Fibroblast of lung (primary cell): ENCODE measurements at regions not wholly inside any gene's neighbourhood (a gene's known extent, or its start where the extent isn't known, plus 50 kb on each side); places are given as distances from the start of the nearest gene placed in this dataset.

Experiments used
- DNase-seq, 2 donors: peaks; one replicate each; pipeline versions ENCODE4 v3.0.0 to v3.0.0-alpha.2; 2010; ENCODE audit warnings: low read depth in 2 of 2
- H2AFZ ChIP-seq: 2 replicates; pipeline ENCODE4 v1.5.1; 2012; ENCODE audit warnings: low read length, control low read depth, inconsistent platforms
- H3K27ac ChIP-seq: 2 replicates; pipeline ENCODE4 v1.5.1; 2011; ENCODE audit warnings: low read length, control low read depth; ENCODE audit not compliant: insufficient read depth
- H3K27me3 ChIP-seq: 2 replicates; pipeline ENCODE4 v1.5.1; 2011; ENCODE audit warnings: mild to moderate bottlenecking, low read length; ENCODE audit not compliant: control insufficient read depth, insufficient read depth
- H3K36me3 ChIP-seq: 2 replicates; pipeline ENCODE4 v1.5.1; 2011; ENCODE audit warnings: low read length; ENCODE audit not compliant: control insufficient read depth, insufficient read depth
- H3K4me1 ChIP-seq: 2 replicates; pipeline ENCODE4 v1.5.1; 2011; ENCODE audit warnings: low read length; ENCODE audit not compliant: control insufficient read depth, insufficient read depth; ENCODE audit errors: extremely low read depth
- H3K4me2 ChIP-seq: 2 replicates; pipeline ENCODE4 v1.5.1; 2011; ENCODE audit warnings: low read length, control low read depth; ENCODE audit not compliant: insufficient read depth; ENCODE audit errors: extremely low read depth
- H3K4me3 ChIP-seq, 4 experiments: fragments of 200-600 bp in 1 of 4; sonication (generic) in 1 of 4; replicated peaks in 1 of 4; 2 replicates each; pipeline ENCODE4 v1.5.1; 2011 to 2016; ENCODE audit warnings: low read length in 4 of 4, low read depth in 3 of 4, mild to moderate bottlenecking in 3 of 4, control low read depth in 2 of 4, inconsistent platforms in 1 of 4, mixed read lengths in 1 of 4; ENCODE audit not compliant: insufficient read depth in 1 of 4; ENCODE audit errors: control extremely low read depth in 1 of 4
- H3K79me2 ChIP-seq: 2 replicates; pipeline ENCODE4 v1.5.1; 2012; ENCODE audit warnings: mild to moderate bottlenecking, low read length, inconsistent platforms; ENCODE audit not compliant: control insufficient read depth, insufficient read depth
- H3K9ac ChIP-seq: 2 replicates; pipeline ENCODE4 v1.5.1; 2011; ENCODE audit warnings: mild to moderate bottlenecking, low read length, control low read depth; ENCODE audit not compliant: insufficient read depth
- H3K9me3 ChIP-seq: 2 replicates; pipeline ENCODE4 v1.5.1; 2012; ENCODE audit warnings: low read depth, low read length; ENCODE audit not compliant: control insufficient read depth, insufficient read depth
- H4K20me1 ChIP-seq: 2 replicates; pipeline ENCODE4 v1.5.1; 2011; ENCODE audit warnings: low read length; ENCODE audit not compliant: control insufficient read depth, insufficient read depth; ENCODE audit errors: extremely low read depth
- CTCF ChIP-seq, 2 donors: IDR thresholded peaks in 1 of 2; conservative IDR thresholded peaks in 1 of 2; 1 replicate in 1 of 2; 2 replicates in 1 of 2; pipeline ENCODE4 v1.5.1; 2011 to 2012; ENCODE audit warnings: low read length in 2 of 2, control low read depth in 1 of 2, inconsistent platforms in 1 of 2, low read depth in 1 of 2, mild to moderate bottlenecking in 1 of 2
- EZH2 ChIP-seq: IDR thresholded peaks from 2 replicates; pipeline ENCODE4 v1.5.1; 2012; ENCODE audit warnings: low read length, control low read depth, mild to moderate bottlenecking; ENCODE audit errors: missing control alignments

DNA sequence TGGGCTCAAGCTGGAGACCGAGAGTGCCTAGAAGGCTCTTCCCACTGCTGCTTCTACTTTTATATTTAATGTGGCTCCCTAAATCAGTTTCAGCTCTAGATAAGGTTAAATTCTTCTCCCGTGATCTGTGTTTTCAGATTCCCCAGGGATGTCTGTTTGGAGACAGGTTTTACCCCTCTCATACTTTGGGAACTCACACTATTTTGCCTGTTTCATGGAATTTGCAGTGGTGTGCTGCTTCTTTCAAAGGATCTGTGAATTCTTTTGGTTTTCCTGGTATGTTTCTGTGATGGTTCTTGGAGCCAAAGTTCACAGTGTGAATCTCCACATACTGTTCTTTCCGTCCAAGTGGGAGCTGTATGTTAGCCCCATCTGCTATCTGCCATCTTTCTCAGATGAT, 238.3 kb upstream of the SLITRK3 start:
- H2AFZ ChIP-seq = no peak overlapping the region
- no peaks in the 10 kb centered on the region for H4K20me1 ChIP-seq
- H3K9me3 ChIP-seq = no peaks in the 10 kb centered on the region
- no peak overlapping the region for H3K4me3 ChIP-seq
- no peaks in the 10 kb centered on the region for H3K27me3 ChIP-seq
- H3K4me1 ChIP-seq = no peaks in the 10 kb centered on the region
- no peak overlapping the region for H3K4me2 ChIP-seq
- H3K79me2 ChIP-seq = no peaks in the 10 kb centered on the region
- DNase-seq = no peak
- H3K36me3 ChIP-seq = no peaks in the 10 kb centered on the region
- H3K27ac ChIP-seq = no peak overlapping the region
- TF ChIP-seq EZH2 = no peak
- TF ChIP-seq CTCF (conservative IDR thresholded peaks at IDR 0.05 in 1 of 2, IDR thresholded peaks at IDR 0.05 in 1 of 2; ENCODE audit: low read depth in 1 of 2, low read length in 2 of 2) = no peak
- no peak overlapping the region for H3K9ac ChIP-seq

GRCh38 chr3:165406425-165406824, 210.2 kb upstream of the SLITRK3 start:
- Histone ChIP-seq H3K36me3 (no peaks in the 10 kb centered on the region), H3K27me3 (no peaks in the 10 kb centered on the region), H2AFZ (no peak overlapping the region), H3K4me1 (no peaks in the 10 kb centered on the region), H3K9me3 (no peaks in the 10 kb centered on the region), H3K4me3 (no peak overlapping the region), H3K9ac (no peak overlapping the region), H3K79me2 (no peaks in the 10 kb centered on the region), H3K27ac (no peak overlapping the region), H3K4me2 (no peak overlapping the region), H4K20me1 (no peaks in the 10 kb centered on the region)
- TF ChIP-seq CTCF (conservative IDR thresholded peaks at IDR 0.05 in 1 of 2, IDR thresholded peaks at IDR 0.05 in 1 of 2; ENCODE audit: low read depth in 1 of 2, low read length in 2 of 2) (no peak), EZH2 (no peak)
- no peak for DNase-seq

DNA sequence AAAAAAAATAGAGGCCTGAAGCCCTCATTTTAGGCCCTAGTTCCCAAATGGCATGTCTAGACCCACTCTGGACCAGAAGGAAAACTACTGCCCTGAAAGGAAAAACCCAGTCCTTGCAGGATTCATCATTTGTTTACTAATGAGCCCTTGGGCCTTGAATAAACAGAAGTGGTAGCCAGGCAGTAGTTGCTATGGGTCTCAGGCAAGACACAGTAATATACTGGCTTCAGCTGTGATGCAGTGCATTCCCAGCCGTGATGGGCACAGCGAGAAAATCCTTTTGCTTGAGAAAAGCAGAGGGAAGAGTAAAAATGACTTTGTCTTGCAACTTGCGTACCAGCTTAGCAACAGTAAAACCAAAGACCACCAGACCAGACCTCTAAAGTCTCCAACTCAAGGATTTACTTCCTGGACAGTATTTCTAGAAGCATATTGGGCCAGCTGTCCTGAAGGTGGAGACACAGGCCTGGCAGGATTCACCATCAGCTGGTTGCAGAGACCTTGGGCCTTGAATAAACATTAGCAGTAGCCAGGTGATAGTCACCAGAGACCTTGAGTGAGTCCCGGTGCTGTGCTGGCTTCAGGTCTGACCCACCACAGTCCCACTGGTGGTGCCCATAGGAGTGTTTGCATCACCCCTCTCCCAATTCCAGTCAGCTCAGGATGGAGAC, 208.3 kb upstream of the SLITRK3 start:
- Histone ChIP-seq H3K4me1 (no peaks in the 10 kb centered on the region), H3K27me3 (no peaks in the 10 kb centered on the region), H3K9ac (no peak overlapping the region), H3K27ac (no peak overlapping the region), H2AFZ (no peak overlapping the region), H3K9me3 (no peaks in the 10 kb centered on the region), H3K36me3 (no peaks in the 10 kb centered on the region), H3K4me3 (no peak overlapping the region), H4K20me1 (no peaks in the 10 kb centered on the region), H3K4me2 (no peak overlapping the region), H3K79me2 (no peaks in the 10 kb centered on the region)
- TF ChIP-seq CTCF (conservative IDR thresholded peaks at IDR 0.05 in 1 of 2, IDR thresholded peaks at IDR 0.05 in 1 of 2; ENCODE audit: low read depth in 1 of 2, low read length in 2 of 2) = no peak
- no peak for TF ChIP-seq EZH2
- no peak for DNase-seq
